ENCODE measurements at regions not wholly inside any gene's neighbourhood (a gene's known extent, or its start where the extent isn't known, plus 50 kb on each side); places are given as distances from the start of the nearest gene placed in this dataset.

DNA sequence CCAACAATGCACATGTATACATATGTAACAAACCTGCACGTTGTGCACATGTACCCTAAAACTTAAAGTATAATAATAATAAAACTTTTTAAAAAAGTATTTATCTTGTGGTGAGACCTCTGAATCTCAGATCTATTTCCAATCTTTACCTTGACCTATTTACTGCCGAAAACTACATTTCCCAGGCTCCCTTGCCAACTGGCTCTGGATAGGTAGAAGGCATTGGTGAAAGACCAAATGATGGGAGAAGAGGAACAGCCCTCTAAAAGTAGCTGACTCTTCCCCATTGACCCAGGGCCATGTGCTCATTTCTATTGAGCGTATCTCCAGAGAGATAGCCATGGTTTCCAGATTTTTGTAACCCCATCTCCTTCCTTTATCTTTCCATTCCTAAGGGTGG lies 247.4 kb downstream of the GPAM start:
- no peak for DNase-seq

GRCh38 chr10:111944331-111944730 lies 239.2 kb downstream of the GPAM start:
- DNase-seq = no peak

- DNase-seq = no peak
Observed at GRCh38 chr10:111953949-111954348, 229.6 kb downstream of the GPAM start.

DNA sequence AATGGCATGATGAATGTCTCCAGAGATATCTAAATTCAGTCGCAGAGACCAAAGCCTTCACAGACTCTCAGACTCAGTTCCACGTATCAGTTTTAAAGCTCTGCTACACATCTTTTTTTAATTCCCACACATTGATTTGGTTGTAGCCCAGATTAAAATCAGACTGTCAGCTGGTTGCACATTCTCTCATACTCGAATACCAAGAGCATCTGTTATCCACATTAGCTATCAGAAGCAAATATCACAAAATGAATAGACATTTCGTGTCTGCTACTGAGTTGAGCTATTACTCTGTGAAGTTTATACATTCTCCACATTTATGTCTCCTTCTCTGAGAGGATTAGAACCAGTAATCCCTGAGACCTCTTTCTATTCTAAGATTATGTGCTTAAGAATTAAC lies 229.2 kb downstream of the GPAM start:
- no peak for DNase-seq

DNA sequence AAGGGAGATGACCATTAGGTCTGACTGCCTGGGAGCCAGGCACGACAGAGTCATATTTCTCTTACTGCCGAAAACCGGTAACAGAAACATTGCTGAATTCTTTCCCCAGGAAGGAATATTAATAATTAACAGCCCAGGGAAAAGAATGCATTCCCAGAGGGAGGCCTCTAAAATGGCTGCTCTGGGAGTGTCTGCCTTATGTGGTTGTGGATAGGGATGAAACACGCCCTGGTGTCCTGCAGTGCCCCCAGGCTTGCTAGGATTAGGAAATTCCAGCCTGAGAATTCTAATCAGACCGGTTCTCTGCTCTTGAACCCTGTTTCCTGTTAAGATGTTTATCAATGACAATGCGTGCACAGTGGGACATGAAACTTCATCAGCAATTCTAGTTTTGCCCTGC lies 226.7 kb downstream of the GPAM start:
- no peak for DNase-seq

DNA sequence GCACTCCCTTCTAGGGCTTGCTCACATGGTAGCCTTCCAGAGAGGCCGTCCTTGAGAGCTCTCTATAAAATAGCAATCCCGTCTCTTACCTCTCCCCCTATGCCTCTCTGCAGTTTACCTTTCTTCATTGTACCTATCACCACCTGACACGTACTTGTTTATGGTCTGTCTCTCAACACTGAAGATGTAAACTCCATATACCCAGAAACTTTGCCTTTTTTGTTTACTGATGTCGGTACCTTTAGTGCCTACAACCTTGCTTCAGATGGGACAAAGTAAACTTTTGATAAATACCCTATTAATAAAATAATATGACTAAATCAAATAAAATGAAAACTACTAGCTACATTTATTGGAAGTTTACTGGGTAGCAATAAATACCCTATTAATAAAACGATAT lies 220.6 kb downstream of the GPAM start:
- DNase-seq = no peak

- DNase-seq = no peak
Observed at GRCh38 chr10:111967116-111967515, 216.4 kb downstream of the GPAM start.

DNA sequence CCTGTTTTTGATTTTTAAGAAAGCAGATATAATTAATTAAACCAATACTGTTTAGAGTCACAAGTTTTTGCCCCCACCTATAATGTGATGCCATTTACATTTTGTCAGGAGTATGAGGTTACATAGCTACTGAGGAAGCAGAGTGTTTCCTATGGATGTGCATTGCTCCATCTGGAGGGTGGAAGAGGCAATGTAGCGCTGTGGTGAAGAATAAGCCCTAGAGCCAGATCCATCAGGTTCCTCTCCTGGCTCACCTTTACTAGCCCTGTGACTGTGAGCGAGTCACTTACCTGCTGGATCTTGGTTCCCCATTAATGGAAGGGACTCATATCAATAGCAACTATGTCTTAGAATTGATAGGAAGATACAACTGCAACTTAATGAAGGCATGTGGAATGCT lies 216.0 kb downstream of the GPAM start:
- no peak for DNase-seq

DNA sequence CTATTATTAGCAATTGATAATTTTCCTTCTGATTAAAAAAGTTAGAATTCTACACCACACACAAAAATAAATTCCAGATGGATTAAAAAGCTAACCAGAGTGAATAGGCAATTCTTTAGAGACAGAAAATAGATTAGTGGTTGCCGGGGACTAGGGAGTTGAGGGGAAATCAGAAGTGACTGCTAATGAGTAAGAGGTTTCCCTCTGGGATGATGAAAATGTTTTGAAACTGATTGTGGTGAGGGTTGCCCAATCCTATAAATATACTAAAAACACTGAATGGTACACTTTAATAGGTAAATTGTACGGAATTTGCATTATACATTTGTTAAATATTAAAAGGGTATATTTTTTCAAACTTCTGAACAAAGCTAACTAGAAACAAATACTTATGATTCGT lies 214.9 kb downstream of the GPAM start:
- DNase-seq = no peak

DNA sequence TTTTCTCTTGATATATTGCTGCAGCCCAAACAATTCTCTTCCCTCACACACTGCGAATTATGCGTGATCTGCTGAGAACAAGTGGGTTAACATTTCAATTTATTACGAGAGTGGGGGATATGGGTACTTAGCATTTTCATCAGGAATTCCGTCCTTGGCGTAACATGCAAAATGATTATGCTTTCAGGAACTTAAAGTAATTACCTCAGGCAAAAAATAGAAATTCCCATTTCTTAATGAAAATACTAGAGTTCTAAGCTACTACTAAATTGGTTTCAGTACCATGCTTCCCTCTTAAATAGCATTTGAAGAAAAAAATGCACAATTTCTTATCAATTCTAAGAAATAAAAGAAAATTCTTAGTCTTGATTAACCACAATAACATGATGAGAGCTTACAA lies 213.5 kb downstream of the GPAM start:
- DNase-seq = no peak

- no peak for DNase-seq
Observed at GRCh38 chr10:111972109-111972508, 211.5 kb downstream of the GPAM start.

DNA sequence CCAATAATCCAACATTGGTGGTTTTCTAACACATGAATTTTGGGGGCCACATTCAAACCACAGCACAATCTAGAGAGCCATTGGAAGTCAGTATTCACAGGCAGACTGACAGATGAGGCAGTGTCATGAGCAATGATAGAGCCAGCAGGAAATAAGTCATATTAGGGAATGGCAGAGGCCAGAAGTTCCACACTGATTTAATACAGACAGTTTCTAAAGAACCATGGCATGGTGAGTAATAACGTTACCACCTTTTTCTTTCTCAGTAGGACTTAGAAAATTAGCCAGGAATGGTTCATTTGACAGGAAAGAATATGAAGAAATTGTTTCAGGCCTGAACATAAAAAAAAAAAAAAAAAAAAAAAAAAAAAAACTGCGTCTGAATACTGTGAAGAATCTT lies 210.3 kb downstream of the GPAM start:
- no peak for DNase-seq

DNA sequence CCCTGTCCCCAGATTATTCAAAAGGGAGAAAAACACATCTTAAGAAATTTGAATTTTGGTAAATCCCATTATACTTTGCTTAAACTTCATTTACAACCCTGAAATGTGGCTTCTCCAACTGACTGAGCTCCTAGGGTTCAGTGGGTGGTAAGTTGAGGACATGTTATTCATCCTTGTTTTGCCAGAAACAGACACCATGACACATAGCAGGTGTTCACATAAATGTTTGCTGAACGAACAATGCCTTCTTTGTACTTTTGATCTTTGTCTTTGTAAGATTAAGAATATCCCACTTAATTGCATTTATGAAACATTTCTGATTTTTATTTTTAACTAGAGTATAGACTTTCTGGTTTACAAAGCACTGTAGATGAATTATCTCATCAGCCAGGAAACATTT lies 209.7 kb downstream of the GPAM start:
- DNase-seq = no peak

DNA sequence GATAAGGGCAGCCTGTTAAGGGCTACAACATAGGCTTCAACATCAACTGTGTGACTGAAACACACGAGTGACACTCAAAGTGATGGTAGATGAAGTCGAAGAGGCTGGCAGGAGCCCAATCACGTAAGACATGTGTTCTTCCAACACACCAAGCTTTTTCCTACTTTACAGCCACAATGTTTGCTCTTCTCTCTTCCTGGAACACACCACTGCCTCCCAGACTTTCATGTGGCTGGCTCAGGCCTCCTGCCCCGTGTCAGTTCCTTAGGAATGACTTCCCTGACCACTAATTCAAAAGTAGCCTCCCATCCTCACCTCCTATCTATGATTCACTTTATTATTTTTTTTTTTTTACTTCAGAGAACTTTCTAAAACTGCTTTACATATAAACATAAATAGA lies 209.2 kb downstream of the GPAM start:
- DNase-seq = no peak

- no peak for DNase-seq
Observed at GRCh38 chr10:111976557-111976956, 207.0 kb downstream of the GPAM start.

GRCh38 chr10:111984057-111984456 lies 199.5 kb downstream of the GPAM start:
- DNase-seq = no peak

DNA sequence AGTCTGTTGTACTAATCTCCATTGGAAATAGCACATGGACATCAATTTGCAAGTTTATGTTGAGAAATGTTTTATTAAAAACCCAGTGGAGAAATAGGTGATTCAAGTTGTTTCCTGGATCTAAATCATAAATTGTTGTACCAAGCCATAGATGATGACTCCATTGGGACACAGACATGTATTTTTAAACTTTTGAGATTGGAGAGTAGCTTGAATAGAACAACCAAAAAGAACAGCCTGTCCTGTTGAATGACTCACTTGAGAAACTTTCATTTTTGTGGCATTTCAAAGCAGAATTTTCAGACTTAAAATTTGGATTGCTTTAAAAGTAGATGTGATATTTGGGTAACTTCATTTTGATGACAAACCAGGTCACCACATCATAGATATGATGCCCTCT lies 197.5 kb downstream of the GPAM start:
- no peak for DNase-seq

GRCh38 chr10:111988646-111989045 lies 194.9 kb downstream of the GPAM start:
- no peak for DNase-seq

GRCh38 chr10:111989136-111989911 lies 194.2 kb downstream of the GPAM start:
- no peak for DNase-seq

- no peak for DNase-seq
Observed at GRCh38 chr10:111990734-111991133, 192.8 kb downstream of the GPAM start.

- DNase-seq = no peak
Observed at GRCh38 chr10:111993321-111993720, 190.2 kb downstream of the GPAM start.

DNA sequence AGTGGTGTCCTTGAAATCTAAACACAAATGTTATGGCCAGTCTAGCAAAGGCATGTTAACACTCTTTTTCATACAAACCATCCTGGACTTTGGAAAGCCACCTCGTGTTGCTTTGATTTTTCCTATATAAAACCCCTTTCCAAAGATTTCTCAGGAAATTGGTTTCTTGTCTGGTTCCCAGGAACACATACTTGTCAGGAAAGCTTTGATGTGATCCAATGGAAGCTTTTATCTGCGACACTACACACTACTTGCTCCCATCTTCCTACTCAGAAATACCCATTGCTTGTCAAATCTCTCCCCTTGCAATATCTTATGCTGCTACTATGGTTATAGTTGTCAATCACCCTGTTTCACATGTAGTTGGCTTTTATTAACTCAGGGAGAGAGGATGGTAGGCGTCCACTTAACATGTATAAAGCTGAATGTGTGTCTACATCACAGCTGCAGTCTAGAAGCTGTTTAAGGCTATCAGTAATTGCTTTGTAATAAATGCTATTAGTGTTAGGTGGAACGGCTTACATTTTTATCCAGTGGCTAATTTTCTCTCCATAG lies 189.6 kb downstream of the GPAM start:
- DNase-seq = no peak

- DNase-seq = no peak
Observed at GRCh38 chr10:111996103-111996502, 187.5 kb downstream of the GPAM start.

DNA sequence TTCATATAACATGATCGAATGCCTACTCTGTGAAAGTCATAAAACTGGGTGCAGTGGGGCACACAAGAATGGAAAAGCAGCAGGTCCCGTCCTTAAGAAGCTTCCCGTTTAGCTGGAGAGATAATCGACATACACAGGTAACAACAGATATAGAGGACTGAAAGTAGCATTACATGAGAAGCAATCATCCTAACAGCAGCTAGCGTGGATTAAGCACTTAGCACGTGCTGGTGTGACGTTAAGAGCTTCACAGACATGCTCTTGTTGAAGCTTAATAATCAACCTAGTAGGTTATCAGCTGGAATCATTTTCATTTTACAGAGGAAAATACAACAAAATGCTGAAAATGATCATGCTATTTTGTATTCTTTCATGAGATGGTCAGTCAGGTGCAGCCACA lies 184.8 kb downstream of the GPAM start:
- DNase-seq = no peak
